Transverse colon (tissue), 4 donors: ENCODE measurements at regions not wholly inside any gene's neighbourhood (a gene's known extent, or its start where the extent isn't known, plus 50 kb on each side); places are given as distances from the start of the nearest gene placed in this dataset.
"Not testable (repeated sequence)": the region's sequence is repeated elsewhere in the genome, so short reads cannot be mapped to it uniquely, and the experiment has no call there.

Source experiments
- DNase-seq: peaks from one replicate; pipeline ENCODE4 v3.0.0-alpha.2; 2019
- H3K27ac ChIP-seq, 4 donors: fragments of 200-600 bp; sonication (generic); 2 replicates each; pipeline ENCODE4 v1.5.1; 2016 to 2018; ENCODE audit warnings: inconsistent platforms in 4 of 4
- H3K27me3 ChIP-seq: fragments of 200-600 bp; sonication (generic); 2 replicates; pipeline ENCODE4 v1.5.1; 2017; ENCODE audit warnings: inconsistent platforms
- H3K36me3 ChIP-seq, 4 donors: fragments of 200-600 bp; sonication (generic); 2 replicates each; pipeline ENCODE4 v1.5.1; 2017 to 2019; ENCODE audit warnings: inconsistent platforms in 4 of 4
- H3K4me1 ChIP-seq, 4 donors: fragments of 200-600 bp; sonication (generic); 2 replicates each; pipeline ENCODE4 v1.5.1; 2017 to 2020; ENCODE audit warnings: inconsistent platforms in 4 of 4
- H3K4me3 ChIP-seq, 4 donors: fragments of 200-600 bp; sonication (generic); 1 replicate in 1 of 4; 2 replicates in 3 of 4; pipeline versions ENCODE4 v1.5.1 to v1.6.1; 2017 to 2019; ENCODE audit warnings: inconsistent platforms in 4 of 4
- H3K9me3 ChIP-seq, 2 donors: fragments of 200-600 bp; sonication (generic); 2 replicates each; pipeline ENCODE4 v1.5.1; 2017 to 2019; ENCODE audit warnings: inconsistent platforms in 2 of 2
- CTCF ChIP-seq, 5 experiments: fragments of 200-600 bp in 3 of 5; fragments of 450-650 bp in 2 of 5; sonication (generic) in 3 of 5; IDR thresholded peaks; 1 replicate in 2 of 5; 2 replicates in 3 of 5; pipeline ENCODE4 v1.5.1; 2016 to 2017; ENCODE audit warnings: antibody characterized with exemption in 5 of 5, inconsistent platforms in 3 of 5, mild to moderate bottlenecking in 2 of 5, moderate library complexity in 1 of 5
- EP300 ChIP-seq: sonication (generic); formaldehyde crosslinking; IDR thresholded peaks from one replicate; pipeline ENCODE4 v1.6.1; 2017; ENCODE audit warnings: antibody characterized with exemption, low read depth
- POLR2A ChIP-seq: fragments of 450-650 bp; IDR thresholded peaks from one replicate; pipeline ENCODE4 v1.6.1; 2016; ENCODE audit warnings: antibody characterized with exemption, mild to moderate bottlenecking, moderate library complexity
- POLR2AphosphoS5 ChIP-seq, 3 donors: sonication (generic); formaldehyde crosslinking; IDR thresholded peaks; one replicate each; pipeline ENCODE4 v1.6.1; 2016; ENCODE audit warnings: antibody characterized with exemption in 3 of 3
- WGBS, 2 donors: methylation state at CpG; one replicate each; pipeline ENCODE4 v1.1.5; 2018; ENCODE audit warnings: low coverage in 1 of 2; 5-methylcytosine and 5-hydroxymethylcytosine counted together
- in situ Hi-C, 4 donors: fragments of 200-750 bp; cut with MboI; loops; one replicate each; pipeline versions ENCODE4 v1.15.0 to v1.15.1; 2017; ENCODE audit warnings: low sequenced_read_pairs in 3 of 4, low pct_ligation_motif_present in 1 of 4, low pct_unique_long_range_greater_than_20kb in 1 of 4
- intact Hi-C: fragments of 100-400 bp; cut with DNase I; formaldehyde crosslinking; loops from one replicate; pipeline ENCODE4 v1.15.1; 2023; ENCODE audit warnings: low total_unique reads

DNA sequence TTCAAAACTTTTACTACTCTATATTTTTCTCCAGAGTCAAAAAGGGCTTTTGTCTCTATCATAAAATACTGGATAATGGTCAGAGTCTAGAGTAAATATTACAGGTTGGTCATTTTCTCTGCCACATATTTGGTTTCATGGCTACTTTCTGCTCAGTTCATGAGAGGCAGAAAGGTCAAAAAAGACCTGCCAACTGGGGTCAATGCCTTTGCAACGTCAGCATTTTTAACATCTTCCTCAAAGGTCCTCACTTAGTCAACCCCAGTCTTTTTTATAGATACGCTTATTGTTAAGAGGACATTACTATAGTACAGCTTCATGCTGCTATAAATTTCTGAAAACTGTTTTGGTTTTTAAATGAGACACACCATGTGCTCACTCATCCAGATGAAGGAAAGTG, 312.1 kb upstream of the ARHGEF26 start:
- H3K27me3 ChIP-seq: peaks cover 2% of the 10 kb centered on the region
- 46 to 50% methylated on average over 2 of the region's 2 CpGs for WGBS, 2 donors
- no peaks in the 10 kb centered on the region for H3K4me1 ChIP-seq
- no peak overlapping the region for H3K4me3 ChIP-seq
- no peak for DNase-seq
- H3K9me3 ChIP-seq: no peaks in the 10 kb centered on the region
- TF ChIP-seq EP300: no peak
- TF ChIP-seq CTCF (IDR thresholded peaks at IDR 0.05): no peak
- in situ Hi-C loops: no loop called here
- no peak overlapping the region for H3K27ac ChIP-seq
- intact Hi-C loops: no loop called here
- no peaks in the 10 kb centered on the region for H3K36me3 ChIP-seq

GRCh38 chr3:153818338-153818737, 302.9 kb upstream of the ARHGEF26 start:
- intact Hi-C loops (no loop called here), in situ Hi-C loops (no loop called here)
- Histone ChIP-seq H3K4me3 (no peak overlapping the region), H3K27ac (no peak overlapping the region), H3K4me1 (no peaks in the 10 kb centered on the region), H3K36me3 (no peaks in the 10 kb centered on the region), H3K27me3 (no peaks in the 10 kb centered on the region), H3K9me3 (no peaks in the 10 kb centered on the region)
- no peak for TF ChIP-seq POLR2A
- no peak for TF ChIP-seq EP300
- TF ChIP-seq POLR2AphosphoS5 (IDR thresholded peaks at IDR 0.05): no peak
- no peak for TF ChIP-seq CTCF (IDR thresholded peaks at IDR 0.05)
- no peak for DNase-seq

- in situ Hi-C loops (no loop called here), intact Hi-C loops (no loop called here)
- no peaks in the 10 kb centered on the region for H3K27me3 ChIP-seq
- H3K4me1 ChIP-seq: no peaks in the 10 kb centered on the region
- no peak for DNase-seq
- no peaks in the 10 kb centered on the region for H3K9me3 ChIP-seq
- TF ChIP-seq EP300 (no peak), POLR2A (no peak), CTCF (IDR thresholded peaks at IDR 0.05) (no peak), POLR2AphosphoS5 (IDR thresholded peaks at IDR 0.05) (no peak)
- H3K4me3 ChIP-seq: no peak overlapping the region
- no peak overlapping the region for H3K27ac ChIP-seq
- no peaks in the 10 kb centered on the region for H3K36me3 ChIP-seq
These were observed 301.2 kb upstream of the ARHGEF26 start for GRCh38 chr3:153820035-153820434.

- H3K9me3 ChIP-seq, in situ Hi-C loops, DNase-seq, intact Hi-C loops, H3K4me3 ChIP-seq, H3K4me1 ChIP-seq, H3K27ac ChIP-seq, H3K27me3 ChIP-seq, H3K36me3 ChIP-seq: not testable (repeated sequence)
- 75 to 85% methylated on average over 2 to 3 of the region's 3 CpGs for WGBS, 2 donors
These were observed 292.8 kb upstream of the ARHGEF26 start for GRCh38 chr3:153828346-153828745.

GRCh38 chr3:153829606-153830170, 291.5 kb upstream of the ARHGEF26 start:
- WGBS, 2 donors: 62 to 74% methylated on average over 2 of the region's 2 CpGs
- TF ChIP-seq EP300: no peak
- TF ChIP-seq POLR2A: no peak
- TF ChIP-seq CTCF (IDR thresholded peaks at IDR 0.05): no peak
- TF ChIP-seq POLR2AphosphoS5 (IDR thresholded peaks at IDR 0.05): no peak
- in situ Hi-C loops: no loop called here

More at GRCh38 chr3:153829606-153830170, 291.5 kb upstream of the ARHGEF26 start:
- Histone ChIP-seq H3K4me3 (no peak overlapping the region), H3K27me3 (no peaks in the 10 kb centered on the region), H3K36me3 (no peaks in the 10 kb centered on the region), H3K9me3 (no peaks in the 10 kb centered on the region), H3K4me1 (no peaks in the 10 kb centered on the region), H3K27ac (no peak overlapping the region)
- intact Hi-C loops: no loop called here
- no peak for DNase-seq
